ENCODE measurements at regions not wholly inside any gene's neighbourhood (a gene's known extent, or its start where the extent isn't known, plus 50 kb on each side); places are given as distances from the start of the nearest gene placed in this dataset.

DNA sequence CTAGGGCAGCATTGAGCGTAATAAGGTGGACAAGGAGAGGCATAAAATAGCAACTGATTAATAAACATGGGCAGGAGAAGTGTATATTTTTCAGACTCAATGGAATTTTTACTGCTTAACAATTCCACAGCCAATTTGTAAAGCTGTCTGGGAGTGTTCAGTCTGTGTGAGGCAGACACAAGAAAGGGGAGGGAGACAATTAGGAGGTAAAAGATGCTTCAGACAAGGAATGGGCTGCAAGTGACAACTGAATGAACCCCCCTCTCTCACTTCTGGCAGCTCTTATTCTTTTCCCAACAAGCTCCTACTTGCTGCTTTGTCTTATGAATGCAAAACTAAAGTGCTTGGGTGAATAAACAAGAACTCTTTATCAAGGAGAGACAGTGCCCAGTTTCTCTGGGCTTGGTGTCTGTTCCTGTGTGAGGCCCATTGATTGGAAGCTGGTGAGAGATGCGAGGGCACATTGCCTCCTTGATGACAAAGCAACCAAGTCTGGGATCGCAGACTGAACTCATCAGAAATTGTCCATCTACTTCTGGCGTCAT lies 575.3 kb downstream of the RNF144B start:
- Histone ChIP-seq H2AFZ (ENCODE audit: low read length) (no peak overlapping the region), H3K4me3 (ENCODE audit: low read depth, low read length, poor library complexity, severe bottlenecking) (no peak overlapping the region), H3K4me2 (ENCODE audit: low read length) (no peak overlapping the region), H3K9me2 (ENCODE audit: low read depth, low read length) (no peaks in the 10 kb centered on the region), H3K4me1 (ENCODE audit: insufficient read depth, low read length, severe bottlenecking) (no peaks in the 10 kb centered on the region), H3F3A (ENCODE audit: insufficient read depth, low read length) (no peaks in the 10 kb centered on the region), H3K36me3 (ENCODE audit: insufficient read depth, low read length) (no peaks in the 10 kb centered on the region), H3K9ac (ENCODE audit: low read length) (no peak overlapping the region), H3K79me2 (ENCODE audit: insufficient read depth, low read length) (no peaks in the 10 kb centered on the region), H4K20me1 (ENCODE audit: insufficient read depth, low read length) (no peaks in the 10 kb centered on the region), H3K27me3 (ENCODE audit: insufficient read depth, low read length) (no peaks in the 10 kb centered on the region), H3K9me3 (ENCODE audit: low read length) (no peaks in the 10 kb centered on the region), H3K27ac (ENCODE audit: low read depth, low read length, poor library complexity, severe bottlenecking) (no peak overlapping the region)
- TF ChIP-seq, protein P1, sequence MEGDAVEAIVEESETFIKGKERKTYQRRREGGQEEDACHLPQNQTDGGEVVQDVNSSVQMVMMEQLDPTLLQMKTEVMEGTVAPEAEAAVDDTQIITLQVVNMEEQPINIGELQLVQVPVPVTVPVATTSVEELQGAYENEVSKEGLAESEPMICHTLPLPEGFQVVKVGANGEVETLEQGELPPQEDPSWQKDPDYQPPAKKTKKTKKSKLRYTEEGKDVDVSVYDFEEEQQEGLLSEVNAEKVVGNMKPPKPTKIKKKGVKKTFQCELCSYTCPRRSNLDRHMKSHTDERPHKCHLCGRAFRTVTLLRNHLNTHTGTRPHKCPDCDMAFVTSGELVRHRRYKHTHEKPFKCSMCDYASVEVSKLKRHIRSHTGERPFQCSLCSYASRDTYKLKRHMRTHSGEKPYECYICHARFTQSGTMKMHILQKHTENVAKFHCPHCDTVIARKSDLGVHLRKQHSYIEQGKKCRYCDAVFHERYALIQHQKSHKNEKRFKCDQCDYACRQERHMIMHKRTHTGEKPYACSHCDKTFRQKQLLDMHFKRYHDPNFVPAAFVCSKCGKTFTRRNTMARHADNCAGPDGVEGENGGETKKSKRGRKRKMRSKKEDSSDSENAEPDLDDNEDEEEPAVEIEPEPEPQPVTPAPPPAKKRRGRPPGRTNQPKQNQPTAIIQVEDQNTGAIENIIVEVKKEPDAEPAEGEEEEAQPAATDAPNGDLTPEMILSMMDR (IDR thresholded peaks at IDR 0.05; ENCODE audit: low read length) = no peak
- no peak for TF ChIP-seq EZH2 (IDR thresholded peaks at IDR 0.05; ENCODE audit: borderline replicate concordance, low read length)

DNA sequence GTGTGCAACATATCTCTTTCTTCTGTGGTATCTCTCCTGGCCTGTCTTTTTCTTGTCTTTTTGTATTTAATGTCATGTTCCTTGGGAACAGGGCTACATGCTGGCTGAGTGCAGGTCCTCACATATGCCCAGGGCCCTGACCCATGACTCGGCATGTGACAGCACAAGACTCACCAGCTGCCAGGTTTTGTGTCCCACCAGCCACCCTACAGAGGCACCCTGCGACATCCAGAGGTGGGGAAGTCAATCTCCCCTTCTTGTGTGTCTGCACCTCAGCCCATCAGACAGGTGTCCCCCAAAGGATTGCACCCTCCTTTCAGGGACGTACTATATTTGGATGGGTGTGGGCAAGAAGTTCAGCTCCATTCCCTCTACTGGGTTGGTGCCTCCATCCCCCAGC lies 576.3 kb downstream of the RNF144B start:
- Histone ChIP-seq H3K27me3 (ENCODE audit: insufficient read depth, low read length) (no peaks in the 10 kb centered on the region), H3K36me3 (ENCODE audit: insufficient read depth, low read length) (no peaks in the 10 kb centered on the region), H3K4me2 (ENCODE audit: low read length) (no peak overlapping the region), H3K9me3 (ENCODE audit: low read length) (no peaks in the 10 kb centered on the region), H3K4me1 (ENCODE audit: insufficient read depth, low read length, severe bottlenecking) (no peaks in the 10 kb centered on the region), H3F3A (ENCODE audit: insufficient read depth, low read length) (no peaks in the 10 kb centered on the region), H3K9ac (ENCODE audit: low read length) (no peak overlapping the region), H3K79me2 (ENCODE audit: insufficient read depth, low read length) (no peaks in the 10 kb centered on the region), H3K9me2 (ENCODE audit: low read depth, low read length) (no peaks in the 10 kb centered on the region), H4K20me1 (ENCODE audit: insufficient read depth, low read length) (no peaks in the 10 kb centered on the region), H2AFZ (ENCODE audit: low read length) (no peak overlapping the region), H3K4me3 (ENCODE audit: low read depth, low read length, poor library complexity, severe bottlenecking) (no peak overlapping the region), H3K27ac (ENCODE audit: low read depth, low read length, poor library complexity, severe bottlenecking) (no peak overlapping the region)
- TF ChIP-seq EZH2 (IDR thresholded peaks at IDR 0.05; ENCODE audit: borderline replicate concordance, low read length) = no peak
- TF ChIP-seq, protein P1 (IDR thresholded peaks at IDR 0.05; ENCODE audit: low read length) = no peak

DNA sequence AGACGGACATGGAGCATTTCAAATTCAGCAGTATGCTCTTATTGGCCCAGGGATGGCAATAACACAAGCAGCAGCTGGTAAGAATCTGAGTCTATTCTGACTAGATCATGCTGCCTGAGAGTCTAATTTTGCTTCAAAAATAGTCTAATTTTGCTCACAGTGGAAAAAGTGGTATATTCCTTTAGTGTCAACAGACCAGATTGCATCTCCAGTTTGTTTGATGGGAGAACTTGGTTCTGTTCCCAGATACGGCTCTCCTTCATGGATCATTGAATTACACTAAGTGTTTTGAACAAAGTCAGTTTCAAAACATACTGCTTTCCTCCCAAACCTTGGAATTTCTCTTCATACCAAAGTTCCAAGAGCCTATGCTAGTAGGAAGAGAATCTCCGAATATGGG lies 586.1 kb downstream of the RNF144B start:
- TF ChIP-seq, protein P1 (IDR thresholded peaks at IDR 0.05; ENCODE audit: low read length) = no peak
- no peak for TF ChIP-seq EZH2 (IDR thresholded peaks at IDR 0.05; ENCODE audit: borderline replicate concordance, low read length)
- no peak overlapping the region for H2AFZ ChIP-seq (ENCODE audit: low read length)
- no peaks in the 10 kb centered on the region for H3K27me3 ChIP-seq (ENCODE audit: insufficient read depth, low read length)
- H3K4me3 ChIP-seq (ENCODE audit: low read depth, low read length, poor library complexity, severe bottlenecking) = no peak overlapping the region
- H4K20me1 ChIP-seq (ENCODE audit: insufficient read depth, low read length) = no peaks in the 10 kb centered on the region
- H3K9ac ChIP-seq (ENCODE audit: low read length) = no peak overlapping the region
- no peaks in the 10 kb centered on the region for H3F3A ChIP-seq (ENCODE audit: insufficient read depth, low read length)
- no peaks in the 10 kb centered on the region for H3K36me3 ChIP-seq (ENCODE audit: insufficient read depth, low read length)
- no peaks in the 10 kb centered on the region for H3K9me2 ChIP-seq (ENCODE audit: low read depth, low read length)
- no peak overlapping the region for H3K27ac ChIP-seq (ENCODE audit: low read depth, low read length, poor library complexity, severe bottlenecking)
- no peaks in the 10 kb centered on the region for H3K79me2 ChIP-seq (ENCODE audit: insufficient read depth, low read length)
- H3K4me2 ChIP-seq (ENCODE audit: low read length) = no peak overlapping the region
- H3K9me3 ChIP-seq (ENCODE audit: low read length) = no peaks in the 10 kb centered on the region
- no peaks in the 10 kb centered on the region for H3K4me1 ChIP-seq (ENCODE audit: insufficient read depth, low read length, severe bottlenecking)

Data from OCI-LY1 (cell line).